Nephron (organoid): ENCODE measurements at regions not wholly inside any gene's neighbourhood (a gene's known extent, or its start where the extent isn't known, plus 50 kb on each side); places are given as distances from the start of the nearest gene placed in this dataset.

Experiments
- H3K27ac Mint-ChIP-seq, 3 experiments: 2 replicates each; pipeline ENCODE4 v1.8.0; 2020; ENCODE audit warnings: mixed read lengths in 3 of 3, mild to moderate bottlenecking in 2 of 3, moderate library complexity in 1 of 3
- H3K27me3 Mint-ChIP-seq: 2 replicates; pipeline ENCODE4 v1.8.0; 2021; ENCODE audit warnings: low read depth, mild to moderate bottlenecking, moderate library complexity, mixed read lengths
- H3K36me3 Mint-ChIP-seq: 2 replicates; pipeline ENCODE4 v1.8.0; 2020; ENCODE audit warnings: low read depth, mixed read lengths
- H3K4me1 Mint-ChIP-seq: 2 replicates; pipeline ENCODE4 v1.8.0; 2020; ENCODE audit warnings: mixed read lengths
- H3K4me3 Mint-ChIP-seq, 3 experiments: 2 replicates each; pipeline ENCODE4 v1.8.0; 2020; ENCODE audit warnings: mild to moderate bottlenecking in 3 of 3, mixed read lengths in 3 of 3, moderate library complexity in 2 of 3
- H3K9me3 Mint-ChIP-seq: 2 replicates; pipeline ENCODE4 v1.8.0; 2020; ENCODE audit warnings: mixed read lengths
- CTCF ChIP-seq, 3 experiments: fragments of 200-600 bp; sonication (generic); IDR thresholded peaks; one replicate each; pipeline ENCODE4 v1.5.0; 2021; ENCODE audit warnings: antibody characterized with exemption in 3 of 3; ENCODE audit not compliant: unreplicated experiment in 3 of 3

- no peak for TF ChIP-seq CTCF (IDR thresholded peaks at IDR 0.05; ENCODE audit: unreplicated experiment in 3 of 3)
- Mint-ChIP-seq H3K4me1 (peaks cover 21% of the 10 kb centered on the region), H3K9me3 (no peaks in the 10 kb centered on the region), H3K27me3 (peaks cover 6% of the 10 kb centered on the region), H3K36me3 (peaks cover 9% of the 10 kb centered on the region), H3K27ac (peak overlapping the region; percentile 86 to 97 (median 96)), H3K4me3 (peak overlapping the region; percentile 95 to 97 (median 95))
Measured at GRCh38 chr13:50081679-50082425, 66.6 kb downstream of the KCNRG start.

DNA sequence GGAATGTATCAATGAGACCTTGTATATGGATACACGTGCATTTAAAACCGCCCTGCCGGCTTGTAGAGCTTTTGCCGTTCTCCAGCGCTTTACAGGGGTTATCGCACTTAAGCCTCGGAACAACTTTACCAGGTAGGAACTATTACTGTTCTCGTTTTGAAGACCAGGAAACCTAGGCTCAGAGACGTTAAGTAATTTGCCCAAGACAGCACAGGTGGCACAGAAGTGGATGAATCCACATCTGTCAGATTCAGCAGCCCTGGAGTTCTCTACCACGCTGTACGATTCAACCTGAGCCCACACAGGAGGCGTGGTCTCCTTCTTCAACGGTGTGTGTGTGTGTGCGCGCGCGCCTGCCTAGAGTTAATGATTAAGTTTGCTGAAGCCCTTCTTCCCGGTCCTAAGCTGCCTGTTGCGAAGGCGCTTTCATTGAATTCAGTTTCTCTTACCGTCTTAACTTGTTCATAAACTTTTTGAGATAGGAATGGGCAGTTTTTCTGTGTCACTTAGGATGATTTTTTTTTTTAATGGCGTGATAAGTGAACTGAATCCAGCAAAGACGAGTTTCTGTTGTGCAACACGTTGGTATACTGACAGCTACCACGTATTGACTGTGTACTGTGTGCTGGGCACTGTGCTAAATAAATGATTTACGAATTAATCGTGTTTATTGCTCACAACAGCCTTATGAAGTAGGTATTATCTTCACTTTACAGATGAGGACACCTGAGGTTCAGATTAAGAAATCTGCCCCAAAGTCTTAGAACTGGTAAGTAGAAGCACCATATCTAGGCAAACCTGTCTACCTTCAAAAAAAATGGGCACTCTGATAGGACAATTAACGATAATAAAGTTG is 67.4 kb downstream of the KCNRG start:
- Mint-ChIP-seq H3K9me3 (no peaks in the 10 kb centered on the region), H3K27me3 (peaks cover 6% of the 10 kb centered on the region), H3K4me3 (peak overlapping the region; percentile 95 to 97 (median 95)), H3K27ac (peak overlapping the region; percentile 86 to 97 (median 96)), H3K4me1 (peaks cover 21% of the 10 kb centered on the region), H3K36me3 (peaks cover 12% of the 10 kb centered on the region)
- no peak for TF ChIP-seq CTCF (IDR thresholded peaks at IDR 0.05; ENCODE audit: unreplicated experiment in 3 of 3)

- peaks cover 4% of the 10 kb centered on the region for H3K27me3 Mint-ChIP-seq
- peak overlapping the region; percentile 48 to 76 (median 73) for H3K27ac Mint-ChIP-seq
- H3K4me3 Mint-ChIP-seq: peak overlapping the region; percentile 38 to 49 (median 41)
- peaks cover 15% of the 10 kb centered on the region for H3K36me3 Mint-ChIP-seq
- no peaks in the 10 kb centered on the region for H3K9me3 Mint-ChIP-seq
- peaks cover 16% of the 10 kb centered on the region for H3K4me1 Mint-ChIP-seq
- peak; percentile 59 to 71 (median 70) for TF ChIP-seq CTCF (IDR thresholded peaks at IDR 0.05; ENCODE audit: unreplicated experiment in 3 of 3)
Measured at GRCh38 chr13:50085063-50085462, 69.8 kb downstream of the KCNRG start.

DNA sequence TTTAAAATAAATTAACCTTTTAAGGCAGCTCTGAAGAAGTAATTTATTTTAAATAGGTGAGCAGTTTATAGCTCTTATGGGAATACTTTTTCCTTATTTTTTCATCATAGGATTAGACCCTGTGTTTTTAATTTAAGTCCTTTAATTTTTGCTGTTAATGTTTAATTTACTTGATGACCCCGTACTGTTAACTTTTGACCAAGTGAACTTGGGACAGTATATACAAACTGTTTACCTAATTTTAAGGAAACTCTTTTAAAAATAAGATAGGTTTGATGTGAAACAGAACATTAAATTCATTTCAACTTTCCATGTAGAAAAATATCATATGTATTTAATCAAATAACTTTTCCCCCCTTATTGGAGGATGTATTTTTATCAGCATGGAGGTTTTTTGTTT is 74.4 kb downstream of the KCNRG start:
- Mint-ChIP-seq H3K27me3 (no peaks in the 10 kb centered on the region), H3K4me3 (no peak overlapping the region), H3K4me1 (peaks cover 9% of the 10 kb centered on the region), H3K27ac (no peak overlapping the region), H3K9me3 (no peaks in the 10 kb centered on the region), H3K36me3 (peaks cover 15% of the 10 kb centered on the region)
- TF ChIP-seq CTCF (IDR thresholded peaks at IDR 0.05; ENCODE audit: unreplicated experiment in 3 of 3): no peak

DNA sequence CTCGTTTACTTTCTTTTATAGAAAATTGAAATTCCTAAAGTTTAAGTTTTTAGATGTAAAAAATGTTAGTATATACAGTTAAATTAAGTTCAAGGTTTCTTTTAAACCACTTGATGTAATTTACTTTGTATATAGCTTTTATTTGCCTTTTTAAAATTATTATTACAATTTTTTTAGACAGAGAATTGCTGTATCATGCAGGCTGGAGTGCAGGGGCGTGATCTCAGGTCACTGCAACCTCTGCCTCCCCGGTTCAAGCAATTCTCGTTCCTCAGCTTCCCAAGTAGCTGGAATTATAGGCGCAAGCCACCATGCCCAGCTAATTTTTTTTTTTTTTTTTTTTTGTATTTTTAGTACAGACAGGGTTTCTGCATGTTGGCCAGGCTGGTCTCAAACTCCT is 75.0 kb downstream of the KCNRG start:
- H3K4me1 Mint-ChIP-seq: peaks cover 3% of the 10 kb centered on the region
- H3K4me3 Mint-ChIP-seq: no peak overlapping the region
- H3K27me3 Mint-ChIP-seq: no peaks in the 10 kb centered on the region
- H3K27ac Mint-ChIP-seq: no peak overlapping the region
- H3K9me3 Mint-ChIP-seq: no peaks in the 10 kb centered on the region
- no peak for TF ChIP-seq CTCF (IDR thresholded peaks at IDR 0.05; ENCODE audit: unreplicated experiment in 3 of 3)
- H3K36me3 Mint-ChIP-seq: peaks cover 14% of the 10 kb centered on the region
